IMR-90 (cell line): ENCODE measurements at regions not wholly inside any gene's neighbourhood (a gene's known extent, or its start where the extent isn't known, plus 50 kb on each side); places are given as distances from the start of the nearest gene placed in this dataset.

Source experiments
- ATAC-seq: fragments of 200-7000 bp; cut with Tn5 transposase; 2 replicates; pipeline ENCODE4 v1.9.1; 2020; ENCODE audit warnings: low read depth, mild to moderate bottlenecking, moderate library complexity
- BruUV-seq: library from RNA; stranded (reverse); fragments of 400-500 nt; replicated peaks from 2 replicates; lab custom pipeline; 2021; lab: Mats Ljungman, UMichigan
- CTCF ChIA-PET: fragments of 300-600 bp; formaldehyde crosslinking; extraction: SDS; loops from one replicate; lab custom pipeline; 2021; ENCODE audit warnings: antibody characterized with exemption; lab: Yijun Ruan, JAX
- POLR2A ChIA-PET: fragments of 300-600 bp; sonication (Branson Sonifier 250); formaldehyde crosslinking; loops from one replicate; lab custom pipeline; 2022; ENCODE audit warnings: antibody characterized with exemption; ENCODE audit not compliant: unreplicated experiment; lab: Charles Lee
- DNase-seq: peaks from one replicate; pipeline ENCODE4 v3.0.0; 2013
- H2AFZ ChIP-seq: replicated peaks from 2 replicates; pipeline ENCODE3; 2013; ENCODE audit warnings: low read length, mild to moderate bottlenecking; ENCODE audit not compliant: poor library complexity
- H2AK5ac ChIP-seq: 2 replicates; pipeline ENCODE4 v1.6.1; 2013; ENCODE audit warnings: low read depth, low read length, inconsistent platforms
- H2AK9ac ChIP-seq: replicated peaks from 2 replicates; pipeline ENCODE3; 2013; ENCODE audit warnings: mild to moderate bottlenecking, low read depth, low read length, moderate library complexity; ENCODE audit not compliant: poor library complexity
- H2BK120ac ChIP-seq: 2 replicates; pipeline ENCODE4 v1.6.1; 2013; ENCODE audit warnings: low read depth, low read length, inconsistent platforms
- H2BK15ac ChIP-seq: 3 replicates; pipeline ENCODE4 v1.6.1; 2013; ENCODE audit warnings: low read depth, low read length, inconsistent platforms
- H2BK20ac ChIP-seq: 2 replicates; pipeline ENCODE4 v1.6.1; 2013; ENCODE audit warnings: low read depth, mild to moderate bottlenecking, inconsistent platforms, low read length, moderate library complexity
- H2BK5ac ChIP-seq: 2 replicates; pipeline ENCODE4 v1.6.1; 2013; ENCODE audit warnings: mild to moderate bottlenecking, low read depth, low read length, inconsistent platforms; ENCODE audit not compliant: poor library complexity, severe bottlenecking
- H3K14ac ChIP-seq: replicated peaks from 2 replicates; pipeline ENCODE4 v1.6.1; 2013; ENCODE audit warnings: low read depth, low read length, inconsistent platforms
- H3K18ac ChIP-seq: 2 replicates; pipeline ENCODE4 v1.6.1; 2013; ENCODE audit warnings: low read depth, low read length, control low read depth
- H3K23ac ChIP-seq: 2 replicates; pipeline ENCODE4 v1.6.1; 2013; ENCODE audit warnings: low read depth, low read length, inconsistent platforms
- H3K27ac ChIP-seq: 2 replicates; pipeline ENCODE4 v1.5.1; 2013; ENCODE audit warnings: mild to moderate bottlenecking, control low read depth, low read length; ENCODE audit not compliant: insufficient read depth
- H3K27me3 ChIP-seq: 2 replicates; pipeline ENCODE4 v1.6.1; 2013; ENCODE audit warnings: low read length; ENCODE audit not compliant: control insufficient read depth, insufficient read depth
- H3K36me3 ChIP-seq: 2 replicates; pipeline ENCODE4 v1.6.1; 2013; ENCODE audit warnings: low read length, mixed read lengths; ENCODE audit not compliant: control insufficient read depth, insufficient read depth
- H3K4ac ChIP-seq: 2 replicates; pipeline ENCODE4 v1.6.1; 2013; ENCODE audit warnings: low read depth, low read length, inconsistent platforms
- H3K4me1 ChIP-seq: 2 replicates; pipeline ENCODE4 v1.6.1; 2013; ENCODE audit warnings: low read length, mixed read lengths; ENCODE audit not compliant: control insufficient read depth, insufficient read depth
- H3K4me2 ChIP-seq: 2 replicates; pipeline ENCODE4 v1.6.1; 2013; ENCODE audit warnings: low read depth, mild to moderate bottlenecking, control low read depth, low read length, moderate library complexity
- H3K4me3 ChIP-seq: 2 replicates; pipeline ENCODE4 v1.5.1; 2013; ENCODE audit warnings: low read depth, mild to moderate bottlenecking, control low read depth, low read length, moderate library complexity; ENCODE audit not compliant: insufficient read depth
- H3K56ac ChIP-seq: 2 replicates; pipeline ENCODE4 v1.6.1; 2013; ENCODE audit warnings: low read length, inconsistent platforms; ENCODE audit not compliant: insufficient read depth; ENCODE audit errors: extremely low read depth
- H3K79me1 ChIP-seq, 2 experiments: 2 replicates each; pipeline ENCODE4 v1.6.1; 2013; ENCODE audit warnings: low read length in 2 of 2, inconsistent platforms in 1 of 2, low read depth in 1 of 2
- H3K9ac ChIP-seq: 2 replicates; pipeline ENCODE4 v1.6.1; 2013; ENCODE audit warnings: low read depth, low read length, control low read depth
- H3K9me1 ChIP-seq: 2 replicates; pipeline ENCODE4 v1.6.1; 2013; ENCODE audit warnings: low read length, inconsistent platforms; ENCODE audit not compliant: insufficient read depth
- H3K9me3 ChIP-seq: 2 replicates; pipeline ENCODE4 v1.6.1; 2013; ENCODE audit warnings: low read length; ENCODE audit not compliant: control insufficient read depth, insufficient read depth
- H4K20me1 ChIP-seq: 2 replicates; pipeline ENCODE4 v1.6.1; 2013; ENCODE audit warnings: low read length, inconsistent platforms; ENCODE audit not compliant: insufficient read depth
- H4K5ac ChIP-seq: 2 replicates; pipeline ENCODE4 v1.6.1; 2013; ENCODE audit warnings: mild to moderate bottlenecking, low read depth, low read length, control low read depth
- H4K8ac ChIP-seq, 2 experiments: 2 replicates each; pipeline ENCODE4 v1.6.1; 2013; ENCODE audit warnings: low read depth in 2 of 2, low read length in 2 of 2, control low read depth in 1 of 2, inconsistent platforms in 1 of 2
- H4K91ac ChIP-seq: 2 replicates; pipeline ENCODE4 v1.6.1; 2013; ENCODE audit warnings: low read depth, low read length, inconsistent platforms; ENCODE audit not compliant: insufficient read depth
- BHLHE40 ChIP-seq: fragments of 150-350 bp; IDR thresholded peaks from 2 replicates; pipeline ENCODE4 v1.6.1; 2016; ENCODE audit warnings: mild to moderate bottlenecking, low read depth, low read length
- CEBPB ChIP-seq: IDR thresholded peaks from 2 replicates; pipeline ENCODE4 v1.6.1; 2012; ENCODE audit warnings: low read depth, low read length, improper control_type of control experiment
- CHD1 ChIP-seq: IDR thresholded peaks from 2 replicates; pipeline ENCODE4 v1.6.1; 2012; ENCODE audit warnings: low read depth, low read length, improper control_type of control experiment
- CTCF ChIP-seq: conservative IDR thresholded peaks from 2 replicates; pipeline ENCODE4 v1.5.1; 2012; ENCODE audit warnings: mild to moderate bottlenecking, low read depth, low read length, improper control_type of control experiment
- ELK1 ChIP-seq: fragments of 150-350 bp; IDR thresholded peaks from 2 replicates; pipeline ENCODE4 v1.6.1; 2016; ENCODE audit warnings: low read depth, mild to moderate bottlenecking, low read length, moderate library complexity, borderline replicate concordance
- FOS ChIP-seq: fragments of 150-350 bp; IDR thresholded peaks from 2 replicates; pipeline ENCODE4 v1.6.1; 2016; ENCODE audit warnings: low read depth, low read length
- MAFK ChIP-seq: IDR thresholded peaks from 2 replicates; pipeline ENCODE4 v1.6.1; 2012; ENCODE audit warnings: low read depth, low read length, improper control_type of control experiment
- MAZ ChIP-seq: IDR thresholded peaks from 2 replicates; pipeline ENCODE4 v1.6.1; 2012; ENCODE audit warnings: low read depth, mild to moderate bottlenecking, low read length, improper control_type of control experiment, moderate library complexity, borderline replicate concordance
- MXI1 ChIP-seq: IDR thresholded peaks from 2 replicates; pipeline ENCODE4 v1.6.1; 2012; ENCODE audit warnings: low read depth, mild to moderate bottlenecking, low read length, moderate library complexity, borderline replicate concordance
- NFE2L2 ChIP-seq: fragments of 150-350 bp; IDR thresholded peaks from 2 replicates; pipeline ENCODE4 v1.6.1; 2016; ENCODE audit warnings: low read depth, mild to moderate bottlenecking, low read length
- POLR2A ChIP-seq: IDR thresholded peaks from 2 replicates; pipeline ENCODE4 v1.6.1; 2012; ENCODE audit warnings: mild to moderate bottlenecking, low read depth, low read length
- RAD21 ChIP-seq: IDR thresholded peaks from 2 replicates; pipeline ENCODE4 v1.6.1; 2012; ENCODE audit warnings: low read length, improper control_type of control experiment
- RCOR1 ChIP-seq: IDR thresholded peaks from 2 replicates; pipeline ENCODE4 v1.6.1; 2012; ENCODE audit warnings: mild to moderate bottlenecking, low read length, improper control_type of control experiment; ENCODE audit not compliant: insufficient replicate concordance
- RFX5 ChIP-seq: IDR thresholded peaks from 2 replicates; pipeline ENCODE4 v1.8.0; 2012; ENCODE audit warnings: low read depth, mild to moderate bottlenecking, low read length, moderate library complexity
- SMC3 ChIP-seq: fragments of 150-350 bp; IDR thresholded peaks from 2 replicates; pipeline ENCODE4 v1.6.1; 2016; ENCODE audit warnings: low read depth, mild to moderate bottlenecking, antibody characterized with exemption, low read length, moderate library complexity
- USF2 ChIP-seq: fragments of 150-350 bp; IDR thresholded peaks from 2 replicates; pipeline ENCODE4 v1.6.1; 2017; ENCODE audit warnings: mild to moderate bottlenecking, antibody characterized with exemption, low read length, low read depth
- WGBS, 2 experiments: methylation state at CpG; one replicate each; pipeline versions ENCODE4 v1.1.5 to v1.1.7; 2013; ENCODE audit warnings: missing lambda C conversion rate in 2 of 2; ENCODE audit not compliant: insufficient read length in 1 of 2; ENCODE audit errors: extremely low coverage in 2 of 2; 5-methylcytosine and 5-hydroxymethylcytosine counted together
- dilution Hi-C: fragments of 300-500 bp; cut with HindIII; formaldehyde crosslinking; loops from one replicate; pipeline ENCODE4 v1.14.3; 2018; ENCODE audit warnings: low sequenced_read_pairs; ENCODE audit not compliant: unreplicated experiment
- in situ Hi-C: fragments of 300-500 bp; cut with MboI; formaldehyde crosslinking; loops from 3 replicates; pipeline ENCODE4 v1.14.3; 2019; ENCODE audit warnings: low sequenced_read_pairs, inconsistent platforms, mixed read lengths
- intact Hi-C: fragments of 100-400 bp; cut with micrococcal nuclease; formaldehyde crosslinking; loops from 2 replicates; pipeline ENCODE4 v1.10.0; 2022

GRCh38 chr20:57032847-57033246 lies 233.6 kb downstream of the BMP7 start:
- no peaks in the 10 kb centered on the region for H3K4me1 ChIP-seq
- TF ChIP-seq CHD1 (no peak), CEBPB (no peak), SMC3 (no peak), RCOR1 (no peak), USF2 (no peak), MAZ (no peak), MAFK (no peak), POLR2A (no peak), RFX5 (no peak), NFE2L2 (no peak), BHLHE40 (no peak), CTCF (no peak), MXI1 (no peak), FOS (no peak), RAD21 (no peak), ELK1 (no peak)
- no peak overlapping the region for H3K23ac ChIP-seq
- POLR2A ChIA-PET = no interaction called here
- DNase-seq (no peak), ATAC-seq (no peak)
- H4K91ac ChIP-seq = no peak overlapping the region
- no peak overlapping the region for H3K27ac ChIP-seq
- no peak overlapping the region for H2BK5ac ChIP-seq
- no peaks in the 10 kb centered on the region for H3K9me1 ChIP-seq
- no peak overlapping the region for H3K4ac ChIP-seq
- no peak overlapping the region for H3K4me3 ChIP-seq
- no peak overlapping the region for H3K18ac ChIP-seq
- no peak overlapping the region for H2BK20ac ChIP-seq
- no peak overlapping the region for H4K8ac ChIP-seq
- no peak overlapping the region for H2AFZ ChIP-seq
- no peak overlapping the region; the same call in 1 of the 2 replicates for H3K56ac ChIP-seq
- no peak overlapping the region for H2AK9ac ChIP-seq
- no peaks in the 10 kb centered on the region for H3K79me1 ChIP-seq
- no peak overlapping the region for H3K9ac ChIP-seq
- H2BK120ac ChIP-seq = no peak overlapping the region
- dilution Hi-C loops = no loop called here
- H2BK15ac ChIP-seq = no peak overlapping the region
- H2AK5ac ChIP-seq = no peak overlapping the region
- in situ Hi-C loops = no loop called here
- BruUV-seq = no TSS peak
- H3K27me3 ChIP-seq = no peaks in the 10 kb centered on the region
- H3K9me3 ChIP-seq = peaks cover 4% of the 10 kb centered on the region; the same call in 1 of the 2 replicates
- H4K5ac ChIP-seq = no peak overlapping the region
- whole genome bisulfite sequencing, 2 experiments = 17% methylated on average over 2 of the region's 9 CpGs; no CpG with 5 or more reads in 1 of the 2 experiments
- CTCF ChIA-PET = no interaction called here
- intact Hi-C loops = no loop called here
- H4K20me1 ChIP-seq = no peaks in the 10 kb centered on the region
- H3K14ac ChIP-seq = no peak overlapping the region
- H3K4me2 ChIP-seq = no peak overlapping the region
- no peaks in the 10 kb centered on the region for H3K36me3 ChIP-seq
